ENCODE measurements at regions not wholly inside any gene's neighbourhood (a gene's known extent, or its start where the extent isn't known, plus 50 kb on each side); places are given as distances from the start of the nearest gene placed in this dataset.

DNA sequence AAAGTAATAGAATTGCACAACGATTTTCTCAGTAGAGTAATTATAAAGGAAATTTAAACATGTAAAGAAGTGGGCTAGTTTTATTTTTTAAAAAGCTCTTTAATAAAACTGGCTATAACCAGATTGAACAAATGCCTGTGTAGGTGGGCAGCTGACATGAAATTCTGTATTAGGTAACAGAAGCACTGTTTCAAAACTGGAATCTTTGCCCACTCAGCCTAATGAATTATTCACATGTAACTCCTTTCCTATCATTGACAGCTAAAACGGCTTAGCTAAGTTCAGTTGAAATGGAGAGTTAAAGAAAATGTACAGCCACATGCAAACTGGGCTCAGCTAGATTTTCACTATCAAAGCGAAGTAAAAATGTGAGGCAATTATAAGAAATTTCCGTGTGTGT, 1300.1 kb upstream of the ACO1 start:
- DNase-seq (no peak), ATAC-seq (no peak)
- no peak overlapping the region for H3K27ac ChIP-seq
- H3K9me3 ChIP-seq = no peaks in the 10 kb centered on the region
- intact Hi-C loops (cut with DNase I) = no loop called here
- 53 to 62% methylated on average over 4 of the region's 4 CpGs for WGBS, 2 donors
- H3K4me3 ChIP-seq = no peak overlapping the region
- no peaks in the 10 kb centered on the region for H3K4me1 ChIP-seq
- no peaks in the 10 kb centered on the region for H3K36me3 ChIP-seq
- H3K27me3 ChIP-seq = no peaks in the 10 kb centered on the region
- TF ChIP-seq, protein P1, sequence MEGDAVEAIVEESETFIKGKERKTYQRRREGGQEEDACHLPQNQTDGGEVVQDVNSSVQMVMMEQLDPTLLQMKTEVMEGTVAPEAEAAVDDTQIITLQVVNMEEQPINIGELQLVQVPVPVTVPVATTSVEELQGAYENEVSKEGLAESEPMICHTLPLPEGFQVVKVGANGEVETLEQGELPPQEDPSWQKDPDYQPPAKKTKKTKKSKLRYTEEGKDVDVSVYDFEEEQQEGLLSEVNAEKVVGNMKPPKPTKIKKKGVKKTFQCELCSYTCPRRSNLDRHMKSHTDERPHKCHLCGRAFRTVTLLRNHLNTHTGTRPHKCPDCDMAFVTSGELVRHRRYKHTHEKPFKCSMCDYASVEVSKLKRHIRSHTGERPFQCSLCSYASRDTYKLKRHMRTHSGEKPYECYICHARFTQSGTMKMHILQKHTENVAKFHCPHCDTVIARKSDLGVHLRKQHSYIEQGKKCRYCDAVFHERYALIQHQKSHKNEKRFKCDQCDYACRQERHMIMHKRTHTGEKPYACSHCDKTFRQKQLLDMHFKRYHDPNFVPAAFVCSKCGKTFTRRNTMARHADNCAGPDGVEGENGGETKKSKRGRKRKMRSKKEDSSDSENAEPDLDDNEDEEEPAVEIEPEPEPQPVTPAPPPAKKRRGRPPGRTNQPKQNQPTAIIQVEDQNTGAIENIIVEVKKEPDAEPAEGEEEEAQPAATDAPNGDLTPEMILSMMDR (IDR thresholded peaks at IDR 0.05) = no peak

DNA sequence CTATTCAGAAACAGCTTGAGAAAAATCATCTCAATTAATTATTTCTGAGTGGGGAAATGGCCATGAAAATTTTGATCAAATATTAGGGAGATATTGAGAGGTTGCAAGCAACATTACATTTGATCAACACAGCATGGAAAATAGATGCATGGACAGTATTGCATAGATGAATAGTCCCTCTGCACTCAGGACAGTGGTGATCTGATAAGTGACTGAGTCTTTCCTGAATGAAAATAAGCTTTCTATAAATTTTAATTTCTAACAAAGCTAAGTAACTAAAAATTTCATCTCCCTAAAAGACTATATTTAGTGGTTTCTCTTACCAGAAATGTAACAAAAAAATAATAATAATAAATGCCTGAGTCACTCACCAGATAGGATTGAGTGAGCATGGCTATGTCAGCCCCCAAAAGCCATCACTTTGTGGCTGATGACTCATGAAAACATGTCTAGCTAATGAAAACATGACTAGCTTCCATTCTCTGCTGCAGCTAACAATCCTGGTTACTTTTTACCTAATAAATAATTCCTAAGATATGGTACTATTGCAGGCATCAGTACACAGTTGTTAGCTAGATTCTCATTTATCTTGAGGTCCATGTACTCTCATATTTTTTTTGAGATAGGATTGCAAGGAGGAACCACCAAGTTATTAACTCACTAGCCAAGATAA, 1294.8 kb upstream of the ACO1 start:
- Histone ChIP-seq H3K4me1 (no peaks in the 10 kb centered on the region), H3K27ac (no peak overlapping the region), H3K4me3 (no peak overlapping the region), H3K36me3 (no peaks in the 10 kb centered on the region), H3K27me3 (no peaks in the 10 kb centered on the region), H3K9me3 (no peaks in the 10 kb centered on the region)
- ATAC-seq (no peak), DNase-seq (no peak)
- intact Hi-C loops (cut with DNase I) = no loop called here
- TF ChIP-seq, protein P1 (IDR thresholded peaks at IDR 0.05) = no peak

DNA sequence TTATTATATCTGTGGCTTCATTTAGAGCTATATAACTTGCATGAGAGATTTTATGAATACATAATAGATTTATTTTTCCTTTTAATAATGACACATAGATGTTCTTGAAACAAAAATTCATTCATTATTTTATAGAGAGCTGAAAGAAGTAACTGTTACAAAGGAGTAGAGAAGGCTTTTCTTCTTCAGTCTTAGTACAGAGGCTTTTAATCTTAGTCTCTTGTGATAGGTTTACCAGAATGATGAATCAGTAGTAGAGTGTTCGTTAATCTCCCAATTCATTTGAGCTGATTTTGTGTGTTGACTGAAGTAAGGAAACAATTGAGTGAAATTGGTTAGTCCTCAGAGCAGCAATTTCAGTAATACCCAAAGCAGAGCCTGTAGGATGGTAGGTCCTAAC, 1284.1 kb upstream of the ACO1 start:
- H3K4me3 ChIP-seq = no peak overlapping the region
- ATAC-seq (no peak), DNase-seq (no peak)
- H3K27ac ChIP-seq = no peak overlapping the region
- no peaks in the 10 kb centered on the region for H3K27me3 ChIP-seq
- intact Hi-C loops (cut with DNase I) = no loop called here
- no peaks in the 10 kb centered on the region for H3K9me3 ChIP-seq
- no peaks in the 10 kb centered on the region for H3K36me3 ChIP-seq
- H3K4me1 ChIP-seq = no peaks in the 10 kb centered on the region
- 81 to 92% methylated on average over 1 of the region's 1 CpG for WGBS, 2 donors
- TF ChIP-seq, protein P1 (IDR thresholded peaks at IDR 0.05) = no peak

DNA sequence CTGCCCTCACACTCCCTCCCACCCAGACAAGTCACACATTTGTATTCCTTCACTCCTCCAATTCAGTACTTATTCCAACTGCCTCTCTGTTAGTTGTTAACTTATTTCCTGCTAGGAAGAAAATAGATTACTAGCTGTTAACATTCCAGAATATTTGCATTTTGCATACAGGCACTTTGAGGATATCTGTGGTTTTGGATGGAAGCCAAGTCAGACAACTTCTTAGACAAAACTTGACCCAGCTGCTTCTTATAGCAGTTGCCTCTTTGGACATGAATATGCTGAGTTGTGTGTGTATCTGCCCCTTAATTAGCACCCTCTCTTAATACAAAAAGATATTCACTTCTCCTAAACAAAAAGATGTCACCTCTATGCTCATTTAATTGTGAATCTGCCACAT, 1280.6 kb upstream of the ACO1 start:
- H3K9me3 ChIP-seq = no peaks in the 10 kb centered on the region
- intact Hi-C loops (cut with DNase I) = no loop called here
- no peak overlapping the region for H3K4me3 ChIP-seq
- H3K36me3 ChIP-seq = no peaks in the 10 kb centered on the region
- ATAC-seq (no peak), DNase-seq (no peak)
- no peaks in the 10 kb centered on the region for H3K27me3 ChIP-seq
- no peak overlapping the region for H3K27ac ChIP-seq
- no peaks in the 10 kb centered on the region for H3K4me1 ChIP-seq
- TF ChIP-seq, protein P1 (IDR thresholded peaks at IDR 0.05) = no peak
